HEK293T (cell line): ENCODE measurements at regions not wholly inside any gene's neighbourhood (a gene's known extent, or its start where the extent isn't known, plus 50 kb on each side); places are given as distances from the start of the nearest gene placed in this dataset.

Experiments used
- CTCF ChIA-PET: fragments of 350-600 bp; formaldehyde crosslinking; extraction: SDS; loops from one replicate; lab custom pipeline; 2021; ENCODE audit warnings: antibody characterized with exemption, inconsistent platforms; lab: Yijun Ruan, JAX
- POLR2A ChIA-PET: fragments of 350-600 bp; formaldehyde crosslinking; extraction: SDS; loops from one replicate; lab custom pipeline; 2020; ENCODE audit warnings: antibody characterized with exemption, inconsistent platforms; lab: Yijun Ruan, JAX
- DNase-seq: peaks from one replicate; pipeline ENCODE4 v3.0.0; 2012; ENCODE audit warnings: mixed read lengths; ENCODE audit errors: extremely low spot score
- ARNT ChIP-seq: fragments of 450-650 bp; IDR thresholded peaks from 2 replicates; pipeline ENCODE4 v1.6.1; 2017; ENCODE audit warnings: mild to moderate bottlenecking
- BHLHE40 ChIP-seq: fragments of 450-650 bp; IDR thresholded peaks from 2 replicates; pipeline ENCODE4 v1.6.1; 2016; ENCODE audit warnings: mild to moderate bottlenecking, moderate library complexity, borderline replicate concordance
- CTBP1 ChIP-seq: fragments of 450-650 bp; IDR thresholded peaks from 2 replicates; pipeline ENCODE4 v1.6.1; 2016; ENCODE audit warnings: borderline replicate concordance
- ELF4 ChIP-seq: fragments of 450-650 bp; IDR thresholded peaks from 2 replicates; pipeline ENCODE4 v1.6.1; 2017; ENCODE audit warnings: antibody characterized with exemption
- FOXA1 ChIP-seq: fragments of 450-650 bp; IDR thresholded peaks from 2 replicates; pipeline ENCODE4 v1.6.1; 2016; ENCODE audit warnings: mild to moderate bottlenecking
- FOXK2 ChIP-seq: fragments of 450-650 bp; IDR thresholded peaks from 2 replicates; pipeline ENCODE4 v1.6.1; 2016; ENCODE audit warnings: mild to moderate bottlenecking
- FOXM1 ChIP-seq: fragments of 450-650 bp; IDR thresholded peaks from 2 replicates; pipeline ENCODE4 v1.6.1; 2017; ENCODE audit warnings: mild to moderate bottlenecking, borderline replicate concordance
- HDGF ChIP-seq: fragments of 450-650 bp; IDR thresholded peaks from 2 replicates; pipeline ENCODE4 v1.6.1; 2017; ENCODE audit warnings: antibody characterized with exemption, borderline replicate concordance
- L3MBTL2 ChIP-seq: fragments of 450-650 bp; conservative IDR thresholded peaks from 2 replicates; pipeline ENCODE4 v1.6.1; 2016; ENCODE audit warnings: mild to moderate bottlenecking
- LEF1 ChIP-seq: fragments of 450-650 bp; IDR thresholded peaks from 2 replicates; pipeline ENCODE4 v1.6.1; 2017; ENCODE audit warnings: mild to moderate bottlenecking, borderline replicate concordance
- NFRKB ChIP-seq: fragments of 450-650 bp; IDR thresholded peaks from 2 replicates; pipeline ENCODE4 v1.6.1; 2016; ENCODE audit warnings: mild to moderate bottlenecking, moderate library complexity
- PKNOX1 ChIP-seq: fragments of 450-650 bp; IDR thresholded peaks from 2 replicates; pipeline ENCODE4 v1.6.1; 2016
- SP1 ChIP-seq: fragments of 450-650 bp; IDR thresholded peaks from 2 replicates; pipeline ENCODE4 v1.6.1; 2017
- SUZ12 ChIP-seq: fragments of 450-650 bp; IDR thresholded peaks from 2 replicates; pipeline ENCODE4 v1.6.1; 2016; ENCODE audit warnings: mild to moderate bottlenecking
- TARDBP ChIP-seq: fragments of 450-650 bp; IDR thresholded peaks from 2 replicates; pipeline ENCODE4 v1.6.1; 2016
- ZNF384 ChIP-seq: fragments of 450-650 bp; IDR thresholded peaks from 2 replicates; pipeline ENCODE4 v1.6.1; 2016

GRCh38 chr2:8546612-8547283, 135.1 kb upstream of the ID2 start:
- DNase-seq, result no peak
- TF ChIP-seq ARNT (no peak), FOXM1 (no peak), NFRKB (no peak), FOXA1 (no peak), TARDBP (no peak), ZNF384 (no peak), BHLHE40 (no peak), SUZ12 (no peak)
- POLR2A ChIA-PET, result no interaction called here
- CTCF ChIA-PET, result no interaction called here

- TF ChIP-seq ZNF384, result no peak
- no peak for TF ChIP-seq TARDBP
- no peak for TF ChIP-seq FOXA1
- TF ChIP-seq HDGF, result no peak
- TF ChIP-seq FOXK2, result no peak
- no peak for TF ChIP-seq NFRKB
- TF ChIP-seq ARNT, result no peak
- no peak for TF ChIP-seq LEF1
- no peak for TF ChIP-seq SP1
- no peak for TF ChIP-seq PKNOX1
- TF ChIP-seq ELF4, result no peak
- no peak for TF ChIP-seq SUZ12
- TF ChIP-seq L3MBTL2, result no peak
- TF ChIP-seq FOXM1, result no peak
- POLR2A ChIA-PET, result no interaction called here
- DNase-seq, result no peak
- CTCF ChIA-PET, result no interaction called here
These were observed 134.4 kb upstream of the ID2 start for GRCh38 chr2:8547284-8548064.

- no peak for DNase-seq
- ChIA-PET CTCF (no interaction called here), POLR2A (interaction anchor here (1.4 kb wide), 1 partner anchor 134 kb away, joined by 5 read pairs; the partner anchor contains the start of gene ID2)
- TF ChIP-seq L3MBTL2 (no peak), SUZ12 (no peak), ZNF384 (no peak), SP1 (no peak), TARDBP (no peak), ARNT (no peak), HDGF (no peak), FOXM1 (no peak)
These were observed 133.7 kb upstream of the ID2 start for GRCh38 chr2:8548065-8548618.

GRCh38 chr2:8548619-8549150, 133.2 kb upstream of the ID2 start:
- DNase-seq, result no peak
- POLR2A ChIA-PET, result interaction anchor here (1.4 kb wide), 1 partner anchor 133 kb away, joined by 5 read pairs; the partner anchor contains the start of gene ID2
- TF ChIP-seq TARDBP, result no peak
- CTCF ChIA-PET, result no interaction called here

- DNase-seq, result no peak
- ChIA-PET CTCF (interaction anchor here (0.6 kb wide), 1 partner anchor 17 kb away, joined by 3 read pairs; no protein-coding TSS in a partner anchor), POLR2A (interaction anchor here (1.1 to 1.4 kb wide), 2 partner anchors 133 kb away, joined by 4 to 5 read pairs; partner anchors contain the start of gene ID2)
- TF ChIP-seq SUZ12 (no peak), SP1 (no peak), LEF1 (no peak), ARNT (no peak)
These were observed 132.5 kb upstream of the ID2 start for GRCh38 chr2:8549273-8549922.

- CTCF ChIA-PET, result interaction anchor here (0.6 kb wide), 1 partner anchor 18 kb away, joined by 3 read pairs; no protein-coding TSS in a partner anchor
- POLR2A ChIA-PET, result interaction anchor here (0.7 to 1.1 kb wide), 2 partner anchors 132 to 247 kb away, joined by 3 to 4 read pairs; partner anchors contain the start of gene ID2
- no peak for TF ChIP-seq SUZ12
- DNase-seq, result no peak
These were observed 131.9 kb upstream of the ID2 start for GRCh38 chr2:8549942-8550341.

- POLR2A ChIA-PET, result interaction anchor here (0.7 to 1.1 kb wide), 2 partner anchors 132 to 246 kb away, joined by 3 to 4 read pairs; partner anchors contain the start of gene ID2
- CTCF ChIA-PET, result no interaction called here
These were observed 131.4 kb upstream of the ID2 start for GRCh38 chr2:8550481-8550880.

More at GRCh38 chr2:8550481-8550880, 131.4 kb upstream of the ID2 start:
- DNase-seq, result no peak
- TF ChIP-seq SUZ12, result no peak
- no peak for TF ChIP-seq ELF4
- TF ChIP-seq ZNF384, result no peak
- TF ChIP-seq FOXK2, result no peak
- no peak for TF ChIP-seq CTBP1
- no peak for TF ChIP-seq ARNT
- TF ChIP-seq L3MBTL2, result no peak
- TF ChIP-seq NFRKB, result no peak
- no peak for TF ChIP-seq LEF1
- no peak for TF ChIP-seq TARDBP
- TF ChIP-seq FOXA1, result no peak
- no peak for TF ChIP-seq PKNOX1
- TF ChIP-seq BHLHE40, result no peak
- no peak for TF ChIP-seq HDGF
- no peak for TF ChIP-seq SP1
